H9 (cell line): ENCODE measurements at regions not wholly inside any gene's neighbourhood (a gene's known extent, or its start where the extent isn't known, plus 50 kb on each side); places are given as distances from the start of the nearest gene placed in this dataset.

Experiments
- DNase-seq: peaks from one replicate; pipeline ENCODE4 v3.0.0-alpha.2; 2017
- H2AFZ ChIP-seq: one replicate; pipeline ENCODE4 v1.6.1; 2013; ENCODE audit warnings: mild to moderate bottlenecking, low read length, control low read depth, moderate library complexity
- H2AK5ac ChIP-seq: 2 replicates; pipeline ENCODE4 v1.6.1; 2013; ENCODE audit warnings: low read length, control low read depth, mixed read lengths; ENCODE audit not compliant: insufficient read length
- H2BK120ac ChIP-seq: one replicate; pipeline ENCODE4 v1.6.1; 2013; ENCODE audit warnings: low read depth, mild to moderate bottlenecking, low read length, control low read depth, inconsistent platforms; ENCODE audit not compliant: poor library complexity, severe bottlenecking
- H2BK12ac ChIP-seq: 2 replicates; pipeline ENCODE4 v1.6.1; 2013; ENCODE audit warnings: low read length, control low read depth, mixed read lengths, low read depth; ENCODE audit not compliant: insufficient read length
- H2BK15ac ChIP-seq: 2 replicates; pipeline ENCODE4 v1.6.1; 2013; ENCODE audit warnings: low read depth, low read length, control low read depth
- H2BK20ac ChIP-seq: one replicate; pipeline ENCODE4 v1.6.1; 2013; ENCODE audit warnings: low read depth, mild to moderate bottlenecking, low read length, control low read depth, inconsistent platforms; ENCODE audit not compliant: poor library complexity, severe bottlenecking
- H2BK5ac ChIP-seq: 2 replicates; pipeline ENCODE4 v1.6.1; 2013; ENCODE audit warnings: low read length, control low read depth, mixed read lengths; ENCODE audit not compliant: insufficient read length
- H3K14ac ChIP-seq: 2 replicates; pipeline ENCODE4 v1.6.1; 2013; ENCODE audit warnings: low read length, control low read depth; ENCODE audit not compliant: insufficient read depth
- H3K18ac ChIP-seq: 2 replicates; pipeline ENCODE4 v1.6.1; 2013; ENCODE audit warnings: low read depth, mild to moderate bottlenecking, mixed read lengths, low read length, control low read depth; ENCODE audit not compliant: insufficient read length
- H3K23ac ChIP-seq: 2 replicates; pipeline ENCODE4 v1.6.1; 2013; ENCODE audit warnings: low read length, control low read depth, mixed read lengths, low read depth; ENCODE audit not compliant: insufficient read length
- H3K23me2 ChIP-seq: 2 replicates; pipeline ENCODE4 v1.6.1; 2013; ENCODE audit warnings: low read depth, mild to moderate bottlenecking, mixed read lengths, low read length, control low read depth; ENCODE audit not compliant: insufficient read length, poor library complexity, severe bottlenecking
- H3K27ac ChIP-seq: 2 replicates; pipeline ENCODE4 v1.5.1; 2013; ENCODE audit warnings: low read length, control low read depth, mixed read lengths, low read depth; ENCODE audit not compliant: insufficient read length
- H3K27me3 ChIP-seq: 2 replicates; pipeline ENCODE4 v1.6.1; 2013; ENCODE audit warnings: low read length, control low read depth, inconsistent platforms; ENCODE audit not compliant: insufficient read depth
- H3K4ac ChIP-seq: 2 replicates; pipeline ENCODE4 v1.6.1; 2013; ENCODE audit warnings: low read depth, mild to moderate bottlenecking, control low read depth, inconsistent platforms, low read length, moderate library complexity
- H3K4me1 ChIP-seq: 2 replicates; pipeline ENCODE4 v1.6.1; 2013; ENCODE audit warnings: low read length, control low read depth, inconsistent platforms; ENCODE audit not compliant: insufficient read depth
- H3K4me2 ChIP-seq: 2 replicates; pipeline ENCODE4 v1.6.1; 2013; ENCODE audit warnings: low read length, control low read depth, mixed read lengths; ENCODE audit not compliant: insufficient read length, insufficient read depth
- H3K56ac ChIP-seq: 2 replicates; pipeline ENCODE4 v1.6.1; 2013; ENCODE audit warnings: low read depth, mild to moderate bottlenecking, mixed read lengths, low read length, control low read depth; ENCODE audit not compliant: insufficient read length
- H3K79me1 ChIP-seq: 2 replicates; pipeline ENCODE4 v1.6.1; 2013; ENCODE audit warnings: low read depth, mild to moderate bottlenecking, moderate library complexity, low read length, control low read depth, inconsistent platforms; ENCODE audit not compliant: insufficient read depth, poor library complexity, severe bottlenecking
- H3K79me2 ChIP-seq: 2 replicates; pipeline ENCODE4 v1.6.1; 2013; ENCODE audit warnings: low read length, control low read depth, inconsistent platforms; ENCODE audit not compliant: insufficient read depth
- H3K9ac ChIP-seq: 2 replicates; pipeline ENCODE4 v1.6.1; 2013; ENCODE audit warnings: low read length, control low read depth, mixed read lengths; ENCODE audit not compliant: insufficient read length; ENCODE audit errors: extremely low read depth
- H3K9me3 ChIP-seq: one replicate; pipeline ENCODE4 v1.6.1; 2013; ENCODE audit warnings: low read depth, low read length, inconsistent platforms; ENCODE audit not compliant: control insufficient read depth
- H3T11ph ChIP-seq: one replicate; pipeline ENCODE4 v1.6.1; 2013; ENCODE audit warnings: mild to moderate bottlenecking, low read length, control low read depth, inconsistent platforms
- H4K20me1 ChIP-seq: one replicate; pipeline ENCODE4 v1.6.1; 2013; ENCODE audit not compliant: control insufficient read depth, insufficient read length, insufficient read depth
- H4K5ac ChIP-seq: 2 replicates; pipeline ENCODE4 v1.6.1; 2013; ENCODE audit warnings: low read depth, mild to moderate bottlenecking, mixed read lengths, low read length, control low read depth; ENCODE audit not compliant: insufficient read length
- H4K8ac ChIP-seq: replicated peaks from 2 replicates; pipeline ENCODE4 v1.6.1; 2013; ENCODE audit warnings: low read length, control low read depth, mixed read lengths, low read depth; ENCODE audit not compliant: insufficient read length
- H4K91ac ChIP-seq: 2 replicates; pipeline ENCODE4 v1.6.1; 2013; ENCODE audit warnings: low read depth, mild to moderate bottlenecking, moderate library complexity, mixed read lengths, low read length, control low read depth; ENCODE audit not compliant: insufficient read length
- H3K27ac Mint-ChIP-seq, 3 experiments: 2 replicates in 2 of 3; 3 replicates in 1 of 3; pipeline ENCODE4 v1.8.0; 2020 to 2021; ENCODE audit warnings: mixed read lengths in 3 of 3, mild to moderate bottlenecking in 1 of 3, moderate library complexity in 1 of 3
- H3K27me3 Mint-ChIP-seq: 2 replicates; pipeline ENCODE4 v1.8.0; 2021; ENCODE audit warnings: low read depth, mild to moderate bottlenecking, moderate library complexity, mixed read lengths
- H3K36me3 Mint-ChIP-seq, 3 experiments: 2 replicates in 2 of 3; 3 replicates in 1 of 3; pipeline ENCODE4 v1.8.0; 2020 to 2021; ENCODE audit warnings: low read depth in 3 of 3, mixed read lengths in 3 of 3; ENCODE audit not compliant: insufficient read depth in 1 of 3
- H3K4me1 Mint-ChIP-seq, 2 experiments: 2 replicates each; pipeline ENCODE4 v1.8.0; 2020; ENCODE audit warnings: mixed read lengths in 2 of 2
- H3K4me3 Mint-ChIP-seq, 2 experiments: 2 replicates in 1 of 2; 3 replicates in 1 of 2; pipeline ENCODE4 v1.8.0; 2020 to 2021; ENCODE audit warnings: mild to moderate bottlenecking in 2 of 2, mixed read lengths in 2 of 2, moderate library complexity in 1 of 2
- H3K9me3 Mint-ChIP-seq, 2 experiments: 2 replicates in 1 of 2; 3 replicates in 1 of 2; pipeline ENCODE4 v1.8.0; 2020; ENCODE audit warnings: mild to moderate bottlenecking in 2 of 2, mixed read lengths in 2 of 2, moderate library complexity in 1 of 2
- CTCF ChIP-seq: fragments of 200-600 bp; sonication (generic); conservative IDR thresholded peaks from 3 replicates; pipeline ENCODE4 v1.8.0; 2021; ENCODE audit warnings: antibody characterized with exemption, mild to moderate bottlenecking
- WGBS: extraction: QIAGEN DNeasy Blood & Tissue Kit; methylation state at CpG from one replicate; pipeline ENCODE4 v1.1.7; 2013; ENCODE audit warnings: missing lambda C conversion rate, low lambda C conversion rate, mixed read lengths; ENCODE audit not compliant: insufficient read length; ENCODE audit errors: extremely low coverage; 5-methylcytosine and 5-hydroxymethylcytosine counted together

- Histone ChIP-seq H2BK12ac (no peak overlapping the region), H3K27ac (no peak overlapping the region), H3K79me2 (no peaks in the 10 kb centered on the region), H3K79me1 (no peaks in the 10 kb centered on the region), H3K9me3 (no peaks in the 10 kb centered on the region), H3K9ac (no peak overlapping the region), H3K4ac (no peak overlapping the region), H3K4me2 (no peak overlapping the region), H3K23me2 (no peaks in the 10 kb centered on the region), H3K4me1 (no peaks in the 10 kb centered on the region), H2AK5ac (no peak overlapping the region), H3T11ph (no peak overlapping the region), H4K5ac (no peak overlapping the region), H2BK20ac (no peak overlapping the region), H3K56ac (no peak overlapping the region), H3K23ac (no peak overlapping the region), H3K14ac (no peak overlapping the region), H4K8ac (no peak overlapping the region), H2BK120ac (no peak overlapping the region), H3K18ac (no peak overlapping the region), H4K91ac (no peak overlapping the region), H3K27me3 (no peaks in the 10 kb centered on the region), H2AFZ (no peak overlapping the region), H2BK5ac (no peak overlapping the region), H4K20me1 (no peaks in the 10 kb centered on the region), H2BK15ac (no peak overlapping the region)
- TF ChIP-seq CTCF = no peak
- no peak for DNase-seq
- H3K4me3 Mint-ChIP-seq = no peak overlapping the region
- 0 out of 4 replicates have a peak, but pooled peaks cover 0 to 4% of the 10 kb centered on the region in 2 experiments for H3K4me1 Mint-ChIP-seq
- no peaks in the 10 kb centered on the region for H3K36me3 Mint-ChIP-seq
- no peaks in the 10 kb centered on the region; the same call in 1 of the 2 replicates for H3K27me3 Mint-ChIP-seq
- no peak overlapping the region for H3K27ac Mint-ChIP-seq
- no peaks in the 10 kb centered on the region for H3K9me3 Mint-ChIP-seq
- WGBS = no CpG with 5 or more reads among the region's 1 CpG
Measured at GRCh38 chr5:82336959-82337351, 58.8 kb upstream of the RPS23 start.
